HepG2 (cell line): ENCODE measurements at regions not wholly inside any gene's neighbourhood (a gene's known extent, or its start where the extent isn't known, plus 50 kb on each side); places are given as distances from the start of the nearest gene placed in this dataset.

Source experiments
- ATAC-seq: fragments of 200-7000 bp; cut with Tn5 transposase; 3 replicates; pipeline ENCODE4 v1.9.1; 2020; ENCODE audit warnings: mild to moderate bottlenecking, moderate library complexity
- BruUV-seq: library from RNA; stranded (reverse); fragments of 400-500 nt; replicated peaks from 2 replicates; lab custom pipeline; 2021; lab: Mats Ljungman, UMichigan
- CTCF ChIA-PET: fragments of 300-600 bp; formaldehyde crosslinking; extraction: SDS; loops from one replicate; lab custom pipeline; 2021; ENCODE audit warnings: low total read pairs, inconsistent platforms, low intra/inter-chr PET ratio; lab: Yijun Ruan, JAX
- POLR2A ChIA-PET: fragments of 350-600 bp; sonication (Branson Sonifier 250); formaldehyde crosslinking; loops from one replicate; lab custom pipeline; 2020; ENCODE audit warnings: antibody characterized with exemption, inconsistent platforms; lab: Yijun Ruan, JAX
- DNase-seq: peaks from one replicate; pipeline ENCODE4 v3.0.0-alpha.2; 2015; ENCODE audit warnings: low spot score
- FAIRE-seq: peaks from 3 replicates; lab custom pipeline; 2011; peaks lifted over from hg19 to GRCh38; lab: Jason Lieb, UNC
- H2AFZ ChIP-seq: one replicate; pipeline ENCODE4 v1.6.1; 2011; ENCODE audit warnings: low read length, inconsistent platforms
- H3K27ac ChIP-seq: fragments of 300-600 bp; 3 replicates; pipeline ENCODE4 v1.8.0; 2011; ENCODE audit warnings: mixed run types, mild to moderate bottlenecking, mixed read lengths, low read length, inconsistent platforms; ENCODE audit not compliant: insufficient read depth; ENCODE audit errors: extremely low read length
- H3K27me3 ChIP-seq, 2 experiments: fragments of 200-600 bp in 1 of 2; 2 replicates in 1 of 2; 3 replicates in 1 of 2; pipeline versions ENCODE4 v1.6.0 to v1.8.0; 2011; ENCODE audit warnings: low read length in 2 of 2, mild to moderate bottlenecking in 2 of 2, moderate library complexity in 2 of 2, inconsistent platforms in 1 of 2; ENCODE audit not compliant: insufficient read depth in 2 of 2, control insufficient read depth in 1 of 2
- H3K36me3 ChIP-seq, 2 experiments: fragments of 200-600 bp in 1 of 2; replicated peaks in 1 of 2; 2 replicates in 1 of 2; 3 replicates in 1 of 2; pipeline versions ENCODE4 v1.5.1 to v1.8.0; 2011; ENCODE audit warnings: low read length in 2 of 2, inconsistent platforms in 1 of 2; ENCODE audit not compliant: insufficient read depth in 2 of 2, control insufficient read depth in 1 of 2
- H3K4me1 ChIP-seq: 2 replicates; pipeline ENCODE4 v1.5.1; 2012; ENCODE audit warnings: low read length, inconsistent platforms; ENCODE audit not compliant: insufficient read depth
- H3K4me2 ChIP-seq: 2 replicates; pipeline ENCODE4 v1.6.0; 2011; ENCODE audit warnings: low read depth, low read length, inconsistent platforms
- H3K4me3 ChIP-seq, 3 experiments: fragments of 200-600 bp in 1 of 3; sonication (generic), shearing (Covaris generic) in 1 of 3; replicated peaks in 1 of 3; 2 replicates each; pipeline ENCODE4 v1.5.1; 2011 to 2016; ENCODE audit warnings: low read length in 3 of 3, inconsistent platforms in 2 of 3, low read depth in 2 of 3, mild to moderate bottlenecking in 2 of 3, control low read depth in 1 of 3, mixed read lengths in 1 of 3; ENCODE audit not compliant: insufficient read depth in 1 of 3
- H3K79me2 ChIP-seq: one replicate; pipeline ENCODE4 v1.6.1; 2011; ENCODE audit warnings: low read length, inconsistent platforms; ENCODE audit not compliant: insufficient read depth
- H3K9ac ChIP-seq: 2 replicates; pipeline ENCODE4 v1.6.0; 2011; ENCODE audit warnings: mild to moderate bottlenecking, low read depth, low read length, inconsistent platforms; ENCODE audit not compliant: insufficient read depth
- H3K9me3 ChIP-seq: 2 replicates; pipeline ENCODE4 v1.5.1; 2012; ENCODE audit warnings: mild to moderate bottlenecking, low read length
- H4K20me1 ChIP-seq: 2 replicates; pipeline ENCODE4 v1.6.0; 2011; ENCODE audit warnings: inconsistent platforms, mild to moderate bottlenecking, low read length, moderate library complexity; ENCODE audit not compliant: insufficient read depth
- ATF6 ChIP-seq: sonication (generic); formaldehyde crosslinking; conservative IDR thresholded peaks from 2 replicates; pipeline ENCODE4 v1.4.0; 2020; ENCODE audit warnings: missing genetic modification reagents
- BCL3 ChIP-seq: sonication (generic); formaldehyde crosslinking; IDR thresholded peaks from 2 replicates; pipeline ENCODE4 v1.5.1; 2020; ENCODE audit warnings: mild to moderate bottlenecking, missing genetic modification reagents, moderate library complexity
- MXD1 ChIP-seq: sonication (generic); formaldehyde crosslinking; IDR thresholded peaks from 2 replicates; pipeline ENCODE4 v1.4.0; 2020; ENCODE audit warnings: mild to moderate bottlenecking, missing genetic modification reagents
- PPARG ChIP-seq: conservative IDR thresholded peaks from 2 replicates; pipeline ENCODE4 v1.6.1; 2016; ENCODE audit warnings: missing biosample characterization, missing genetic modification reagents
- PRDM4 ChIP-seq: sonication (generic); formaldehyde crosslinking; IDR thresholded peaks from 2 replicates; pipeline ENCODE4 v1.9.0; 2021; ENCODE audit warnings: missing genetic modification reagents, borderline replicate concordance
- PRPF4 ChIP-seq: fragments of 200-400 bp; formaldehyde crosslinking; IDR thresholded peaks from 2 replicates; pipeline ENCODE4 v1.6.1; 2016; ENCODE audit warnings: low read length, low read depth; ENCODE audit not compliant: poor library complexity, severe bottlenecking
- TAF1 ChIP-seq: sonication (generic); formaldehyde crosslinking; IDR thresholded peaks from 2 replicates; pipeline ENCODE4 v1.4.0; 2020; ENCODE audit warnings: missing genetic modification reagents
- ZMAT3 ChIP-seq: sonication (generic); formaldehyde crosslinking; conservative IDR thresholded peaks from 2 replicates; pipeline ENCODE4 v1.7.0; 2021; ENCODE audit warnings: missing genetic modification reagents
- ZNF230 ChIP-seq: sonication (generic); formaldehyde crosslinking; IDR thresholded peaks from 2 replicates; pipeline ENCODE4 v1.4.0; 2020; ENCODE audit warnings: mild to moderate bottlenecking, missing genetic modification reagents
- ZNF337 ChIP-seq: sonication (generic); formaldehyde crosslinking; IDR thresholded peaks from 2 replicates; pipeline ENCODE4 v1.5.1; 2020; ENCODE audit warnings: missing genetic modification reagents, low read depth, mild to moderate bottlenecking, borderline replicate concordance
- ZNF720 ChIP-seq: sonication (generic); formaldehyde crosslinking; IDR thresholded peaks from 2 replicates; pipeline ENCODE4 v1.4.0; 2020; ENCODE audit warnings: missing genetic modification reagents
- ZNF770 ChIP-seq: sonication (generic); formaldehyde crosslinking; IDR thresholded peaks from 2 replicates; pipeline ENCODE4 v1.5.0; 2020; ENCODE audit warnings: mild to moderate bottlenecking, missing genetic modification reagents
- WGBS: methylation state at CpG from one replicate; pipeline ENCODE4 v1.1.6; 2017; ENCODE audit warnings: low lambda C conversion rate; 5-methylcytosine and 5-hydroxymethylcytosine counted together
- in situ Hi-C: cut with HindIII; loops from 2 replicates; pipeline ENCODE4 v1.10.0; 2017; ENCODE audit warnings: low pct_unique_long_range_greater_than_20kb; ENCODE audit not compliant: extremely low pct_ligation_motif_present
- intact Hi-C: fragments of 100-400 bp; cut with micrococcal nuclease; formaldehyde crosslinking; loops from one replicate; pipeline ENCODE4 v1.10.0; 2022; ENCODE audit not compliant: unreplicated experiment

- H3K36me3 ChIP-seq = no peaks in the 10 kb centered on the region
- H3K4me1 ChIP-seq = no peaks in the 10 kb centered on the region
- no peaks in the 10 kb centered on the region for H3K9me3 ChIP-seq
- H3K27ac ChIP-seq = no peak overlapping the region
- ATAC-seq (no peak), FAIRE-seq (no peak), DNase-seq (no peak)
- no peak overlapping the region for H3K4me3 ChIP-seq
- CTCF ChIA-PET = no interaction called here
- intact Hi-C loops (no loop called here), in situ Hi-C loops (no loop called here)
- no TSS peak for BruUV-seq
- H4K20me1 ChIP-seq = no peaks in the 10 kb centered on the region
- no peaks in the 10 kb centered on the region for H3K79me2 ChIP-seq
- 52% methylated on average over 24 of the region's 25 CpGs for WGBS
- H3K4me2 ChIP-seq = no peak overlapping the region
- POLR2A ChIA-PET = no interaction called here
- no peak overlapping the region for H2AFZ ChIP-seq
- no peak overlapping the region for H3K9ac ChIP-seq
- H3K27me3 ChIP-seq = peaks cover 2 to 23% of the 10 kb centered on the region in 2 experiments; a peak in 3 of 5 replicates
- no peak for TF ChIP-seq TAF1 (CRISPR knock-in tag)
- no peak for TF ChIP-seq ZNF770 (CRISPR knock-in tag)
- TF ChIP-seq ATF6 (CRISPR knock-in tag) = no peak
- no peak for TF ChIP-seq ZNF337 (CRISPR knock-in tag)
- TF ChIP-seq PPARG (CRISPR knock-in tag) = no peak
- TF ChIP-seq PRDM4 (CRISPR knock-in tag) = no peak
- no peak for TF ChIP-seq MXD1 (CRISPR knock-in tag)
- no peak for TF ChIP-seq ZMAT3
- TF ChIP-seq PRPF4 = no peak
- TF ChIP-seq BCL3 (CRISPR knock-in tag) = no peak
- TF ChIP-seq ZNF720 (CRISPR knock-in tag) = no peak
- no peak for TF ChIP-seq ZNF230 (CRISPR knock-in tag)
These were observed 181.5 kb upstream of the PODXL start for GRCh38 chr7:131737746-131738465.
